ENCODE measurements at regions not wholly inside any gene's neighbourhood (a gene's known extent, or its start where the extent isn't known, plus 50 kb on each side); places are given as distances from the start of the nearest gene placed in this dataset.

- Mint-ChIP-seq H3K9me3 (no peaks in the 10 kb centered on the region), H3K4me1 (peaks cover 10% of the 10 kb centered on the region), H3K27me3 (ENCODE audit: low read depth) (peaks cover 4% of the 10 kb centered on the region), H3K27ac (no peak overlapping the region), H3K36me3 (ENCODE audit: low read depth) (no peaks in the 10 kb centered on the region), H3K4me3 (no peak overlapping the region)
- TF ChIP-seq CTCF (IDR thresholded peaks at IDR 0.05; ENCODE audit: unreplicated experiment in 3 of 3): no peak
Observed at GRCh38 chrX:109862433-109862832, 129.4 kb upstream of the ACSL4 start.

- Mint-ChIP-seq H3K9me3 (no peaks in the 10 kb centered on the region), H3K4me1 (peaks cover 4% of the 10 kb centered on the region), H3K36me3 (ENCODE audit: low read depth) (no peaks in the 10 kb centered on the region), H3K4me3 (no peak overlapping the region), H3K27ac (no peak overlapping the region), H3K27me3 (ENCODE audit: low read depth) (peaks cover 4% of the 10 kb centered on the region)
- no peak for TF ChIP-seq CTCF (IDR thresholded peaks at IDR 0.05; ENCODE audit: unreplicated experiment in 3 of 3)
Observed at GRCh38 chrX:109863811-109864210, 130.8 kb upstream of the ACSL4 start.

GRCh38 chrX:109871121-109871888, 131.6 kb upstream of the TMEM164 start:
- no peaks in the 10 kb centered on the region for H3K4me1 Mint-ChIP-seq
- no peaks in the 10 kb centered on the region for H3K9me3 Mint-ChIP-seq
- H3K27me3 Mint-ChIP-seq (ENCODE audit: low read depth): no peaks in the 10 kb centered on the region
- H3K36me3 Mint-ChIP-seq (ENCODE audit: low read depth): no peaks in the 10 kb centered on the region
- TF ChIP-seq CTCF (IDR thresholded peaks at IDR 0.05; ENCODE audit: unreplicated experiment in 3 of 3): no peak
- H3K27ac Mint-ChIP-seq: no peak overlapping the region
- H3K4me3 Mint-ChIP-seq: no peak overlapping the region

- H3K4me3 Mint-ChIP-seq: no peak overlapping the region
- H3K4me1 Mint-ChIP-seq: no peaks in the 10 kb centered on the region
- H3K36me3 Mint-ChIP-seq (ENCODE audit: low read depth): no peaks in the 10 kb centered on the region
- H3K27me3 Mint-ChIP-seq (ENCODE audit: low read depth): no peaks in the 10 kb centered on the region
- no peak for TF ChIP-seq CTCF (IDR thresholded peaks at IDR 0.05; ENCODE audit: unreplicated experiment in 3 of 3)
- H3K9me3 Mint-ChIP-seq: no peaks in the 10 kb centered on the region
- no peak overlapping the region for H3K27ac Mint-ChIP-seq
Observed at GRCh38 chrX:109872021-109872732, 130.7 kb upstream of the TMEM164 start.

- Mint-ChIP-seq H3K4me3 (no peak overlapping the region), H3K27me3 (ENCODE audit: low read depth) (no peaks in the 10 kb centered on the region), H3K27ac (no peak overlapping the region), H3K36me3 (ENCODE audit: low read depth) (no peaks in the 10 kb centered on the region), H3K4me1 (no peaks in the 10 kb centered on the region), H3K9me3 (no peaks in the 10 kb centered on the region)
- TF ChIP-seq CTCF (IDR thresholded peaks at IDR 0.05; ENCODE audit: unreplicated experiment in 3 of 3): no peak
Observed at GRCh38 chrX:109873574-109873973, 129.3 kb upstream of the TMEM164 start.

Data from nephron (organoid).